ENCODE measurements at regions not wholly inside any gene's neighbourhood (a gene's known extent, or its start where the extent isn't known, plus 50 kb on each side); places are given as distances from the start of the nearest gene placed in this dataset.
"Not testable (repeated sequence)": the region's sequence is repeated elsewhere in the genome, so short reads cannot be mapped to it uniquely, and the experiment has no call there.

GRCh38 chr3:162984746-162985145 lies 1488.1 kb downstream of the OTOL1 start:
- no peak for TF ChIP-seq EZH2phosphoT487 (IDR thresholded peaks at IDR 0.05; ENCODE audit: borderline replicate concordance)
- TF ChIP-seq, protein P1, sequence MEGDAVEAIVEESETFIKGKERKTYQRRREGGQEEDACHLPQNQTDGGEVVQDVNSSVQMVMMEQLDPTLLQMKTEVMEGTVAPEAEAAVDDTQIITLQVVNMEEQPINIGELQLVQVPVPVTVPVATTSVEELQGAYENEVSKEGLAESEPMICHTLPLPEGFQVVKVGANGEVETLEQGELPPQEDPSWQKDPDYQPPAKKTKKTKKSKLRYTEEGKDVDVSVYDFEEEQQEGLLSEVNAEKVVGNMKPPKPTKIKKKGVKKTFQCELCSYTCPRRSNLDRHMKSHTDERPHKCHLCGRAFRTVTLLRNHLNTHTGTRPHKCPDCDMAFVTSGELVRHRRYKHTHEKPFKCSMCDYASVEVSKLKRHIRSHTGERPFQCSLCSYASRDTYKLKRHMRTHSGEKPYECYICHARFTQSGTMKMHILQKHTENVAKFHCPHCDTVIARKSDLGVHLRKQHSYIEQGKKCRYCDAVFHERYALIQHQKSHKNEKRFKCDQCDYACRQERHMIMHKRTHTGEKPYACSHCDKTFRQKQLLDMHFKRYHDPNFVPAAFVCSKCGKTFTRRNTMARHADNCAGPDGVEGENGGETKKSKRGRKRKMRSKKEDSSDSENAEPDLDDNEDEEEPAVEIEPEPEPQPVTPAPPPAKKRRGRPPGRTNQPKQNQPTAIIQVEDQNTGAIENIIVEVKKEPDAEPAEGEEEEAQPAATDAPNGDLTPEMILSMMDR (conservative IDR thresholded peaks at IDR 0.05; ENCODE audit: low read length): no peak
- H4K20me1 ChIP-seq (ENCODE audit: insufficient read depth, low read length, poor library complexity, severe bottlenecking): no peaks in the 10 kb centered on the region

GRCh38 chr3:162987085-162987794 lies 1490.6 kb downstream of the OTOL1 start:
- not testable (repeated sequence) for H3K9me2 ChIP-seq (replicated peaks; ENCODE audit: low read depth, low read length); H3K4me2 ChIP-seq (ENCODE audit: low read depth, low read length, poor library complexity, severe bottlenecking); H3K27me3 ChIP-seq (ENCODE audit: insufficient read depth, low read length, poor library complexity, severe bottlenecking); H4K20me1 ChIP-seq (ENCODE audit: insufficient read depth, low read length, poor library complexity, severe bottlenecking); H3K9me3 ChIP-seq (ENCODE audit: insufficient read depth, low read depth, low read length); H3K4me1 ChIP-seq (ENCODE audit: insufficient read depth, low read length, poor library complexity, severe bottlenecking); H2AFZ ChIP-seq (ENCODE audit: low read length); H3K4me3 ChIP-seq (ENCODE audit: low read length, poor library complexity, severe bottlenecking); H3K79me2 ChIP-seq (ENCODE audit: insufficient read depth, low read length); H3F3A ChIP-seq (ENCODE audit: low read depth); H3K36me3 ChIP-seq (ENCODE audit: insufficient read depth, low read length); H3K9ac ChIP-seq (ENCODE audit: low read depth, low read length, poor library complexity, severe bottlenecking)

More at GRCh38 chr3:162984746-162985145, 1488.1 kb downstream of the OTOL1 start:
- Histone ChIP-seq H3F3A (ENCODE audit: low read depth) (no peaks in the 10 kb centered on the region), H3K9me2 (replicated peaks; ENCODE audit: low read depth, low read length) (no peaks in the 10 kb centered on the region), H2AFZ (ENCODE audit: low read length) (no peak overlapping the region), H3K36me3 (ENCODE audit: insufficient read depth, low read length) (no peaks in the 10 kb centered on the region), H3K4me2 (ENCODE audit: low read depth, low read length, poor library complexity, severe bottlenecking) (no peak overlapping the region), H3K9me3 (ENCODE audit: insufficient read depth, low read depth, low read length) (no peaks in the 10 kb centered on the region), H3K4me1 (ENCODE audit: insufficient read depth, low read length, poor library complexity, severe bottlenecking) (no peaks in the 10 kb centered on the region), H3K79me2 (ENCODE audit: insufficient read depth, low read length) (no peaks in the 10 kb centered on the region), H3K4me3 (ENCODE audit: low read length, poor library complexity, severe bottlenecking) (no peak overlapping the region), H3K9ac (ENCODE audit: low read depth, low read length, poor library complexity, severe bottlenecking) (no peak overlapping the region), H3K27me3 (ENCODE audit: insufficient read depth, low read length, poor library complexity, severe bottlenecking) (no peaks in the 10 kb centered on the region)

DNA sequence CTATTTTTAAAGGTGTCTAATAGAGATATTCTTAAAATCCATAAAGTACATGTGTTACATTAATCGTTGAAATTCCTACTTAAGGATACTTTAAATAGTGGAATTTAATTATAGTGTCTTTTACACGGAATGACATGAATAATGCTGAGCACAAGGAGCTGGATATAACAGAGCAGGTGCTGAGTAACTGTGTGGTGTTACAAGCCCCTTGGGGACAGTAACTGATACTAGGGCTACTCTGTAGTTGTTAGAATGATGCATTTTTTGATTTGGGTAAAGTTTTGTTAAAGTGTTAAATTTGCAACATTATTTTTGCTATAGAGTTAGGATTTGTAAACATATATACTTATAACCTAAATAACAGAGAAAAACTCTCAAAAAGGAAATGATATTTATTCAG lies 1496.1 kb downstream of the OTOL1 start:
- Histone ChIP-seq H3K9me2 (replicated peaks; ENCODE audit: low read depth, low read length) (no peaks in the 10 kb centered on the region), H3K4me1 (ENCODE audit: insufficient read depth, low read length, poor library complexity, severe bottlenecking) (no peaks in the 10 kb centered on the region), H3F3A (ENCODE audit: low read depth) (no peaks in the 10 kb centered on the region), H3K4me2 (ENCODE audit: low read depth, low read length, poor library complexity, severe bottlenecking) (no peak overlapping the region), H3K4me3 (ENCODE audit: low read length, poor library complexity, severe bottlenecking) (no peak overlapping the region), H4K20me1 (ENCODE audit: insufficient read depth, low read length, poor library complexity, severe bottlenecking) (no peaks in the 10 kb centered on the region), H3K27me3 (ENCODE audit: insufficient read depth, low read length, poor library complexity, severe bottlenecking) (no peaks in the 10 kb centered on the region), H3K36me3 (ENCODE audit: insufficient read depth, low read length) (no peaks in the 10 kb centered on the region), H3K9me3 (ENCODE audit: insufficient read depth, low read depth, low read length) (no peaks in the 10 kb centered on the region), H3K9ac (ENCODE audit: low read depth, low read length, poor library complexity, severe bottlenecking) (no peak overlapping the region), H3K79me2 (ENCODE audit: insufficient read depth, low read length) (no peaks in the 10 kb centered on the region), H2AFZ (ENCODE audit: low read length) (no peak overlapping the region)
- no peak for TF ChIP-seq EZH2phosphoT487 (IDR thresholded peaks at IDR 0.05; ENCODE audit: borderline replicate concordance)
- TF ChIP-seq, protein P1 (conservative IDR thresholded peaks at IDR 0.05; ENCODE audit: low read length): no peak

GRCh38 chr3:162994165-162994564 lies 1497.6 kb downstream of the OTOL1 start:
- no peaks in the 10 kb centered on the region for H3K4me1 ChIP-seq (ENCODE audit: insufficient read depth, low read length, poor library complexity, severe bottlenecking)

More at GRCh38 chr3:162994165-162994564, 1497.6 kb downstream of the OTOL1 start:
- H4K20me1 ChIP-seq (ENCODE audit: insufficient read depth, low read length, poor library complexity, severe bottlenecking): no peaks in the 10 kb centered on the region
- TF ChIP-seq, protein P1 (conservative IDR thresholded peaks at IDR 0.05; ENCODE audit: low read length): no peak
- no peak for TF ChIP-seq EZH2phosphoT487 (IDR thresholded peaks at IDR 0.05; ENCODE audit: borderline replicate concordance)
- H3K79me2 ChIP-seq (ENCODE audit: insufficient read depth, low read length): no peaks in the 10 kb centered on the region
- no peak overlapping the region for H3K4me3 ChIP-seq (ENCODE audit: low read length, poor library complexity, severe bottlenecking)
- no peak overlapping the region for H2AFZ ChIP-seq (ENCODE audit: low read length)
- H3K4me2 ChIP-seq (ENCODE audit: low read depth, low read length, poor library complexity, severe bottlenecking): no peak overlapping the region
- H3F3A ChIP-seq (ENCODE audit: low read depth): no peaks in the 10 kb centered on the region
- H3K36me3 ChIP-seq (ENCODE audit: insufficient read depth, low read length): no peaks in the 10 kb centered on the region
- no peaks in the 10 kb centered on the region for H3K9me2 ChIP-seq (replicated peaks; ENCODE audit: low read depth, low read length)
- H3K27me3 ChIP-seq (ENCODE audit: insufficient read depth, low read length, poor library complexity, severe bottlenecking): no peaks in the 10 kb centered on the region
- H3K9me3 ChIP-seq (ENCODE audit: insufficient read depth, low read depth, low read length): no peaks in the 10 kb centered on the region
- no peak overlapping the region for H3K9ac ChIP-seq (ENCODE audit: low read depth, low read length, poor library complexity, severe bottlenecking)

Data from Loucy (cell line).